AG08395 (cell line): ENCODE measurements at regions not wholly inside any gene's neighbourhood (a gene's known extent, or its start where the extent isn't known, plus 50 kb on each side); places are given as distances from the start of the nearest gene placed in this dataset.

ENCODE experiments used
- DNase-seq: peaks from one replicate; pipeline ENCODE4 v3.0.0; 2012; ENCODE audit warnings: mixed read lengths, low spot score

- peak; percentile 20 for DNase-seq
Observed at GRCh38 chr1:58430421-58431275, 115.9 kb downstream of the OMA1 start.

DNA sequence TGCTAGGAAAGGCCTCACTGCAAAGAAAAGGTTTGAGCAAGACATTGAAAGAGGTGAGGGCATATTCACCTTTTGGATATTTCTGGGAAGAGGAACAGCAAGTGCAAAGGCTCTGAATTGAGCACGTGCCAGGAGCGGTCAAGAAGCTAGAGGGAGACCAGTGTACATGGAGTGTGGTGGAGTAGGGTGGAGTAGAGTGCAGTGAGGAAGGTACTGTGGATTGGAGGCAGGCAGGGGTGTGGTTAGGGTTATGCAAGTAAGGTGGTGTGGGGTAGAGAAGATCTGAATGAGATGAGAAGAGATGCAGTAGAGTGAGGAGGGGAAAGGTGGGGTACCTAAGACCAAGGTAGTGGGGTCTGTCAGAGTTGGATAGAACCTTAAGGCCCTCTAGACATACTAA, 119.6 kb downstream of the OMA1 start:
- DNase-seq = no peak

- DNase-seq = no peak
Observed at GRCh38 chr1:58422436-58422835, 124.1 kb downstream of the OMA1 start.

DNA sequence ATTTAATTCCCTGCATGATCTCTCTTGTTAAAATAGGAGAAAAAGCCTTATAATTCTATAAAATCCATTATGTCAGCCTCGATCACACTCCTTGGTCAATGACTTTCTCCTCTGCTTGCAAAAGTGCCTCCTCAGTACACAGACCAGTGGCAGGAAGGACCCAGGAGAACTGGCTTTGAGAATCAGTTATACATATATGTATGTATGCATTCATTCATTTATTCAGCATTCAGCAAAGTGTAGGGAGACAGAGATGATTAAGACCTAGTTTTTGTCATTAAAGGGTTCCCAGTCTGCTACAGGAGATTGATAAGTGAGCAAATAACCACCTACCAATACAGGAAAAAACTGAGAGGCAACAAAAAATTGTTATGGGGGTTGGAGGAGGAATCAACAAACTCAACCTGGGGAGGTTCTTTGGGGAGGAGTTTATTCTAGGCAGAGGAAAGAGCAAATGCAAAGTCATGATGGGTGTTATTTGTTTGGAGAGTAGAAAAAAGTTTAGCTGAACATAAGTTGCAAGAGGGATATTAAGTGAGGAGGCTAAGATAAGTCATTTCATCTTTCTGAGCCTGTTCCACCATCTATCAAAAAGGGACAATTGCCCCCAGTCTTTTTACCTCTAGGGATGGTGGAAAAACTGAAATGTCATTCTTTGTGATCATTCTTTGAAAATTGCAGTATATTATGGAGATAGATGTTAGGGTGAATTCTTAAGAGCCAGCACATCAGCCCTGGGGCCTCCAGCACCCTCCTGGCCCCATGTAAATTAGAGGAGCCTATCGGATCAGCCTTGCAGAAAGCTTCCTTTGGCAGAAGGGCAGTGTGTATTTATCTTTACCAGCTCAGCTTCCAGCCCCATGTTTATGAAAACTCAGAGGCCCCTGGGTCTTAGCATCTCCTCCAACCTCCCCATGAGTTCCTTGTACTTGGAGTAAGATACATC, 128.0 kb downstream of the OMA1 start:
- no peak for DNase-seq

DNA sequence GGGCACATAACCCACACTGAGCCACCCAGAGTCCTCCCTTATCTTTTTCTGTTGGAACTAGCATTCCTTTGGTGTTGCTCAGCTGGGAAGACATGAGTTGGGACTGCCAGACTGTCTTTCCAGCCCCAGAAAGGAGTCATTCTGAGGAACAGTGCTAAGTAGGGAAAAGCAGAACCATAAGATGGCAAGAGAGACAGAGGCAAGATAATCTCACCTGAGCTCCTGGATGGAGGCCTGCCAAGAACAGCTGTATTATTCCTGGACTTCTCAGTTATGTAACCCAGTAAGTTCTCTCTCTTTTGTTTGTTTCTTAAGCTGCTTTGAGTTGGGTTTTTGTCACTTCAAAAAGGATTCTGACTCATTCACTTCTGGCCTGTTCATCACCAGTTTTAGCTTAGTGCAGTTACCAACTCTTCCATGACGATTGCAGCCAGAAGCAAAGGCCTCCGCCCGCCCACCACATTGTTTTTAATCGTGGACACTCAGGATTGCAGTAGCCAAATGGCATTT, 134.4 kb downstream of the OMA1 start:
- DNase-seq = peak; percentile 61

DNA sequence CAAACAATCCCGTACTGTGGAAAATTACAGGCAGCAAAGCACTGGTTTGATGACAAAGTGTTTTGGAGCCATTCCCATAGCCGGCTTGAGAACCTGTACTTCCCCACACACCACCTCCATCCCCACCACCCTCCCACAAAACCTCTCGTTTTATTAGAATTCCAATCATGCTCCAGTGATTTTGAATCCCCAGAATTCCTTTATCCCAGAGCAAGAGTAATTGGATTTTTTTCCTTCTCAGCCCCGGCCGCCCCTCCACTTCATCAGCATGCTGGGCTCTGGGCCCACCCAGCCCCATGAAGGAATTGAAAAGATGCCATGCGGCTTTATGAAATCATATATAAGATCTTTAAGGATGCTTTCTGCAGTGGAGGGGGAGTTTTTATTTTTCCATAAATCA, 136.6 kb downstream of the OMA1 start:
- peak; percentile 54 for DNase-seq

DNA sequence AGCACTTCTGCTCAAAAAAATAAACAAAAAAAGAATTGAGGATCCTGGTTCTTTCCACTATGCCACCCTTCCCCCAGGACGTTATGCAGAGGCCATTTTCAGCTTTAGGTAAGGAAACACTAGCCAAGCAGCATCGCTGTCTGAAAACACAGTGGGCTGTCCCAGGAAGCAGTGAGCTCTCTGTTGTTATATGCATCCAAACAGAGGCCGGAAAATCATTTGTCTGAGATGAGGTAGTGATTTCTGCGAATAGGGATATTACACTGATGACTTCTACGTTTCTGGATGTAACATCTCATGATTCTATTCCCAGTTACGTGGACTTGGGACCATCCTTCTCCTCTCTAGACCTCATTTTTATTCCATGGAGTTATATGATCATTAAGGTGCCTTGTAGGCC, 137.2 kb downstream of the OMA1 start:
- no peak for DNase-seq

- no peak for DNase-seq
Observed at GRCh38 chr1:58406301-58407071, 140.0 kb downstream of the OMA1 start.

GRCh38 chr1:58405660-58406059, 140.9 kb downstream of the OMA1 start:
- no peak for DNase-seq

GRCh38 chr1:58403894-58404293, 142.6 kb downstream of the OMA1 start:
- no peak for DNase-seq

GRCh38 chr1:58402444-58402843, 144.1 kb downstream of the OMA1 start:
- no peak for DNase-seq

- peak; percentile 18 for DNase-seq
Observed at GRCh38 chr1:58401991-58402390, 144.5 kb downstream of the OMA1 start.

GRCh38 chr1:58399176-58399575, 147.3 kb downstream of the OMA1 start:
- no peak for DNase-seq

- no peak for DNase-seq
Observed at GRCh38 chr1:58398714-58399113, 147.8 kb downstream of the OMA1 start.

DNA sequence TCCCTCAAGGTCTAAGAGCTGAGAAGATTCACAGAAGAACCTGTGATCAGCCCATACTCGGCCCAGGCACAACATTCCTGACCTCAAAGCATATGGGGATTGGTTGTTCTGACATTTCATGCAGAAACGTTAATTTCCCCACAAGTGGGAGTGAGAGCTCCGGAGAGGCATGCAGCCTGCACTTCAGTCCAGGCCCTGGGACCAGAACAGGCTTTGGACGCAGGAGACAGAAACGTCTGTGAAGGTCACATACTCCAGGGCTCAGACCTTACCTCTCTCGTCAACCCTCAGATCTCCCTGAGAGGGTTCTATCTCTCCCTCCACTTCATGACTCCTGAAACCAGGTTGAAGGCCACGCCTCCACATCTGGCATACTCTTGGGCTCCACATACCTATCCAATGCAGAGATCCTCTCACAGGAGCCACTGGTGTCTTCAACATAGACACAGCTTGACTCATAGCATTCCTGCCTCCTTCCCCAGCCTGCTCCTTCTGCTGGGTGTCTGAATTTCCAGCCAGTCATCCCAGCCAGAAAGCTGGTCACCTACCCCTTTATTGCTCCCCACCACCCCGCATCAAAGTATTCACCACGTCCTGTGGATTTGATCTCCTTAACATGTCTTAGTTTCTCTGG, 149.2 kb downstream of the OMA1 start:
- DNase-seq = peak; percentile 89

DNA sequence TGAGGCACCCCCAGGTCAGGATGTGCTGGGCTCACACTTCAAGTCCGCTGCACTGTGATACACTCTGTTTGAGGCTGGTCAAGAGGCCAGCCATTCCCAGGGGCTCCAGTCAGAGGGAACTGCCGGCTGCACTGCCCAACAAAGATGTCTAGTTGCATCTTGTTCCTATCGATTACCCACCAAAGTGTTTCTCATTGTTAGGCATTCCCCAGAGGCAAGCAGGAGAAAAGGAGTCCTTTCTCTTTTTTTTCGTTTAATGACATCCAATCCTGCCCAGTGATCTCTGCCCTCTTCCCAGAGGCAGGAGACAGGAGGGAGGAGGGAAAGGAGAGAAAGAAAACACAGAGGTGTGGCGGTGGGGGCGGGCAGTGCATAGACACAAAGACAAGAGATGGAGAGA, 150.4 kb downstream of the OMA1 start:
- DNase-seq = no peak

DNA sequence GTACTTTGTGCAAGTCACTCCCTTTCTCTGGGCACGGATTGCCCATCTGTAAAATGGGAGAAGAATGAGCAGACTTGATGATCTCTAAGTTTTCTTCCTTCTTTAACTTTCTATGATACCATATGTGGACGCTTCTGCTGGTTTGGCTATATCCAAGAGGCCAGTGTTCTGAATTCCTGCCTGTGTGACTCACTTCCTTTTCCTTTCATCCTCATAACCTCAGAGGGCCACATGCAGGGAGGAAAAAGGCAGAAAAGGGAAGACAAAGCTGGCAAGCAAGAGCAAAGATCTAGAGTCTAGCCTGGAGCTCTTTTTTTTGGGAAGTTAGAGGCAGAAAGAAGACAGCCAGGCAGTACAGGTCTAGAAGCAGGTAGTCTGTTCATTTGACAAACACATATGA, 151.2 kb downstream of the OMA1 start:
- peak; percentile 93 for DNase-seq

DNA sequence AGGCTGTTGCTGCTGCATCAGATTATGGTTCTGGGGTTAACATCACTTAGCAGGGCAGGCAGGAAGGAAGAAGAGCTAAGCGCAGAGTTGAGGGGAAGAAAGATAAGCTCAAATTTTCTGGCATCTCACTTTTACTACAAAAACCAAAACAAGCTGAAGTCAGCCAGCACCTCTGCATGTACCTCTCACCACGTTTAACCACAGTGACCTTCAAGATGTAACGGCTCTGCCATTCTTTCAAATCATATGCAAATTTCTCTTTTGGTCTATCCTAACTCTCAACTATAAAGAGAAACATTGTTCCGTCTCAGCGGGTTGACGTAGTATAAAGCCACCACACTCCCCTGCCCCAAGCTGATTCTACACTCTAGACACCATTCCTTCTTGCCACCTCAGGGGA, 154.4 kb downstream of the OMA1 start:
- DNase-seq = no peak

GRCh38 chr1:58391514-58391913, 155.0 kb downstream of the OMA1 start:
- DNase-seq = no peak

- no peak for DNase-seq
Observed at GRCh38 chr1:58391056-58391455, 155.5 kb downstream of the OMA1 start.

- DNase-seq = no peak
Observed at GRCh38 chr1:58390091-58390490, 156.4 kb downstream of the OMA1 start.

GRCh38 chr1:58380345-58380744, 166.2 kb downstream of the OMA1 start:
- no peak for DNase-seq
